ENCODE measurements at regions not wholly inside any gene's neighbourhood (a gene's known extent, or its start where the extent isn't known, plus 50 kb on each side); places are given as distances from the start of the nearest gene placed in this dataset.

DNA sequence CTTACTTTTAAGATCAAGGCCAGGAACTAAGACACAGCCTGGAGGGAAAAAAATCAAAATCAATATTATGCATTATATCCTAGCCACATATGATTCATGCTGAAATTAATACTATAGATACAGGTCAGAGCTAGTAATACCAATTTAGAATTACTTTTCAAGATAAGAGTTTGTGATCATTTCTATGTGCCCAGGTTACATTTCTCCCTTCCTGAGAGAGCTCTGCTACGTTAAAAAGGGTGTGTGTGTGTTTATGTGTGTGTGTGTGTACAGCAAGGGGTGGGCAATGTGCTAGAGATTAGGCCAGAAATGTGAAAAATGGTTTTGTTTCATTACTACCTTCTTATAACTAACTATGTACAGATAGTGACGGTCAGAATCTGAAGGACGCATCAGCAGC, 223.9 kb upstream of the FLRT2 start:
- no peak for TF ChIP-seq CTCF (IDR thresholded peaks at IDR 0.05)
- no peak for TF ChIP-seq POLR2A (IDR thresholded peaks at IDR 0.05)

Measured in prostate gland (tissue), 2 donors.